K562 (cell line): ENCODE measurements at regions not wholly inside any gene's neighbourhood (a gene's known extent, or its start where the extent isn't known, plus 50 kb on each side); places are given as distances from the start of the nearest gene placed in this dataset.

ENCODE experiments used
- ATAC-seq: fragments of 200-7000 bp; cut with Tn5 transposase; 3 replicates; pipeline ENCODE4 v1.9.1; 2020; ENCODE audit warnings: moderate library complexity
- BruUV-seq: library from RNA; stranded (reverse); fragments of 400-500 nt; replicated peaks from 2 replicates; lab custom pipeline; 2021; lab: Mats Ljungman, UMichigan
- CTCF ChIA-PET: fragments of 300-600 bp; formaldehyde crosslinking; extraction: SDS; loops from one replicate; lab custom pipeline; 2021; ENCODE audit warnings: low intra/inter-chr PET ratio; lab: Yijun Ruan, JAX
- POLR2A ChIA-PET: fragments of 300-600, 350-650 bp; sonication (Branson Sonifier 250); formaldehyde crosslinking; extraction: SDS; loops from one replicate; lab custom pipeline; 2021; ENCODE audit warnings: antibody characterized with exemption, inconsistent platforms; lab: Yijun Ruan, JAX
- DNase-seq, 4 experiments: peaks; one replicate each; pipeline versions ENCODE4 v3.0.0 to v3.0.0-alpha.2; 2011 to 2018; ENCODE audit warnings: low spot score in 3 of 4, mixed read lengths in 3 of 4; ENCODE audit errors: extremely low read depth in 1 of 4
- FAIRE-seq: peaks from 2 replicates; lab custom pipeline; 2011; peaks lifted over from hg19 to GRCh38; lab: Jason Lieb, UNC
- H2AFZ ChIP-seq: 2 replicates; pipeline ENCODE4 v1.6.0; 2011; ENCODE audit warnings: low read depth, low read length, control low read depth, inconsistent platforms
- H3K27ac ChIP-seq: fragments of 200-600 bp; 3 replicates; pipeline ENCODE4 v1.8.0; 2011; ENCODE audit warnings: low read depth, mild to moderate bottlenecking, control low read depth, inconsistent platforms, low read length, moderate library complexity, mixed read lengths; ENCODE audit errors: extremely low read depth
- H3K27me3 ChIP-seq, 2 experiments: fragments of 300-600 bp in 1 of 2; 2 replicates in 1 of 2; 3 replicates in 1 of 2; pipeline versions ENCODE4 v1.6.0 to v1.8.0; 2011; ENCODE audit warnings: inconsistent platforms in 2 of 2, low read length in 2 of 2, mild to moderate bottlenecking in 1 of 2, mixed read lengths in 1 of 2, moderate library complexity in 1 of 2; ENCODE audit not compliant: control insufficient read depth in 2 of 2, insufficient read depth in 2 of 2
- H3K36me3 ChIP-seq: fragments of 300-600 bp; 3 replicates; pipeline ENCODE4 v1.8.0; 2011; ENCODE audit warnings: mild to moderate bottlenecking, low read length, inconsistent platforms; ENCODE audit not compliant: control insufficient read depth, insufficient read depth
- H3K4me1 ChIP-seq, 2 experiments: fragments of 200-600 bp in 1 of 2; replicated peaks in 1 of 2; 2 replicates in 1 of 2; 3 replicates in 1 of 2; pipeline versions ENCODE4 v1.5.1 to v1.8.0; 2011; ENCODE audit warnings: inconsistent platforms in 2 of 2, low read length in 2 of 2, mild to moderate bottlenecking in 1 of 2, mixed read lengths in 1 of 2, moderate library complexity in 1 of 2; ENCODE audit not compliant: control insufficient read depth in 2 of 2, insufficient read depth in 2 of 2
- H3K4me2 ChIP-seq: 2 replicates; pipeline ENCODE4 v1.6.1; 2011; ENCODE audit warnings: low read length, control low read depth, inconsistent platforms, mixed read lengths; ENCODE audit not compliant: insufficient read depth
- H3K4me3 ChIP-seq: fragments of 200-600 bp; sonication (generic), shearing (Covaris generic); 2 replicates; pipeline ENCODE4 v1.5.1; 2016; ENCODE audit warnings: control low read depth, inconsistent platforms
- H3K79me2 ChIP-seq: fragments of 200-600 bp; 3 replicates; pipeline ENCODE4 v1.8.0; 2011; ENCODE audit warnings: low read length, inconsistent platforms; ENCODE audit not compliant: control insufficient read depth, insufficient read depth
- H3K9ac ChIP-seq, 2 experiments: 2 replicates each; pipeline versions ENCODE4 v1.6.0 to v1.6.1; 2011; ENCODE audit warnings: low read depth in 2 of 2, low read length in 2 of 2, control low read depth in 1 of 2, inconsistent platforms in 1 of 2, mild to moderate bottlenecking in 1 of 2, mixed read lengths in 1 of 2; ENCODE audit not compliant: insufficient read depth in 1 of 2
- H3K9me1 ChIP-seq: one replicate; pipeline ENCODE4 v1.6.0; 2011; ENCODE audit warnings: inconsistent platforms, mild to moderate bottlenecking, low read length, moderate library complexity; ENCODE audit not compliant: control insufficient read depth, insufficient read depth
- H3K9me3 ChIP-seq: replicated peaks from 2 replicates; pipeline ENCODE4 v1.5.1; 2011; ENCODE audit warnings: low read depth, low read length, inconsistent platforms; ENCODE audit not compliant: control insufficient read depth, insufficient read depth
- H4K20me1 ChIP-seq: replicated peaks from 2 replicates; pipeline ENCODE4 v1.6.1; 2011; ENCODE audit warnings: low read length, inconsistent platforms, mixed read lengths; ENCODE audit not compliant: control insufficient read depth, insufficient read depth
- CBX3 ChIP-seq, 2 experiments: IDR thresholded peaks; 1 replicate in 1 of 2; 2 replicates in 1 of 2; pipeline ENCODE4 v1.6.1; 2012; ENCODE audit warnings: inconsistent platforms in 2 of 2, low read length in 2 of 2, borderline replicate concordance in 1 of 2, control low read depth in 1 of 2
- FOSL1 ChIP-seq: fragments of 200-800 bp; sonication (Bioruptor generic); conservative IDR thresholded peaks from 2 replicates; pipeline ENCODE4 v1.6.1; 2016; ENCODE audit warnings: missing genetic modification characterization, missing compliant biosample characterization
- HIVEP1 ChIP-seq: fragments of 250-450 bp; sonication (Bioruptor Pico); IDR thresholded peaks from 2 replicates; pipeline ENCODE4 v1.4.0; 2020; ENCODE audit warnings: mild to moderate bottlenecking
- MIER1 ChIP-seq: fragments of 450-650 bp; IDR thresholded peaks from 2 replicates; pipeline ENCODE4 v1.6.1; 2016; ENCODE audit warnings: antibody characterized with exemption, mild to moderate bottlenecking, low read depth
- NFIC ChIP-seq: fragments of 450-650 bp; IDR thresholded peaks from 2 replicates; pipeline ENCODE4 v1.6.1; 2017; ENCODE audit warnings: mild to moderate bottlenecking, inconsistent platforms
- NFIX ChIP-seq: fragments of 250-450 bp; sonication (Bioruptor Pico); IDR thresholded peaks from 2 replicates; pipeline ENCODE4 v1.4.0; 2020; ENCODE audit warnings: low read depth, mild to moderate bottlenecking, moderate library complexity
- NONO ChIP-seq, 2 experiments: fragments of 200-400 bp in 1 of 2; fragments of 450-650 bp in 1 of 2; formaldehyde crosslinking in 1 of 2; IDR thresholded peaks; 2 replicates each; pipeline ENCODE4 v1.6.1; 2017; ENCODE audit warnings: low read depth in 2 of 2, mild to moderate bottlenecking in 2 of 2, moderate library complexity in 2 of 2, low read length in 1 of 2
- RBM34 ChIP-seq: fragments of 200-400 bp; formaldehyde crosslinking; IDR thresholded peaks from 2 replicates; pipeline ENCODE4 v1.6.1; 2018; ENCODE audit warnings: low read length, borderline replicate concordance; ENCODE audit not compliant: insufficient read depth
- ZBTB17 ChIP-seq: fragments of 450-650 bp; formaldehyde crosslinking; IDR thresholded peaks from 2 replicates; pipeline ENCODE4 v1.4.0; 2020; ENCODE audit warnings: mild to moderate bottlenecking
- ZNF133 ChIP-seq: fragments of 250-450 bp; sonication (Bioruptor Pico); IDR thresholded peaks from 2 replicates; pipeline ENCODE4 v1.4.0; 2020; ENCODE audit warnings: mild to moderate bottlenecking
- ZNF551 ChIP-seq: fragments of 250-450 bp; sonication (Bioruptor Pico); IDR thresholded peaks from 2 replicates; pipeline ENCODE4 v1.5.0; 2021; ENCODE audit warnings: mild to moderate bottlenecking, moderate library complexity
- ZNF740 ChIP-seq, 3 experiments: fragments of 200-800 bp in 1 of 3; sonication (Bioruptor generic) in 1 of 3; sonication (generic) in 1 of 3; formaldehyde crosslinking in 1 of 3; IDR thresholded peaks; 2 replicates each; pipeline versions ENCODE4 v1.6.1 to v1.8.0; 2016 to 2022; ENCODE audit warnings: mild to moderate bottlenecking in 2 of 3, missing compliant biosample characterization in 2 of 3, missing genetic modification characterization in 2 of 3, missing genetic modification reagents in 1 of 3
- WGBS: fragments of 100-300 bp; shearing (Covaris generic); methylation state at CpG from one replicate; pipeline ENCODE4 v1.1.6; 2016; ENCODE audit warnings: low coverage, mixed read lengths; ENCODE audit not compliant: insufficient coverage; ENCODE audit errors: missing lambda C conversion rate; 5-methylcytosine and 5-hydroxymethylcytosine counted together
- in situ Hi-C: fragments of 300-500 bp; cut with MboI; formaldehyde crosslinking; loops from 4 replicates; pipeline ENCODE4 v1.15.0; 2018; ENCODE audit warnings: inconsistent platforms, mixed read lengths
- intact Hi-C: fragments of 100-400 bp; cut with micrococcal nuclease; formaldehyde crosslinking; loops from 2 replicates; pipeline ENCODE4 v1.14.2; 2022
- TF ChIP-seq, protein P1 (sequence below): fragments of 450-650 bp; IDR thresholded peaks from 2 replicates; pipeline ENCODE4 v1.6.1; 2016; ENCODE audit warnings: antibody characterized with exemption
- TF ChIP-seq, protein P2 (sequence below): fragments of 450-650 bp; IDR thresholded peaks from 2 replicates; pipeline ENCODE4 v1.6.1; 2016; ENCODE audit warnings: mild to moderate bottlenecking
- TF ChIP-seq, protein P3 (sequence below), 2 experiments: fragments of 450-650 bp; conservative IDR thresholded peaks; 2 replicates each; pipeline ENCODE4 v1.6.1; 2017; ENCODE audit warnings: mild to moderate bottlenecking in 2 of 2, moderate library complexity in 2 of 2

DNA sequence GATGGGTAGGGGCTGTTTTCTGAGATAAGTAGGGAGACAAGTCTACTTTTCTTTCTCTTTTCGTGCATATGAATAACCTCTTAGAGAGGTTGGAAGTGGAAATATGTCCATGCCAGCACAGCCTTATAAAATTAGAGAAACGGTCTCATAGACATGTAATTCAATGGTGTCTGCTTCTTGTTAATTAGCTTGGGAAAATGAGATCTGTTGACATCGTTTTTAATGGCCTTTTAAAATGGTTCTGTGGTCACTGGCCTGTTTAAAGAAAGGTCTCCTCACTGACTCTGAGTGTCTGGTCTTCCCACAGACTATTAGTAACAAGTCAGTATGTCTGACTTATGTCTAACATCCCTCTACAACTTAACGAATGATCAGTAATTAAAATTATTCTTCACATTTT lies 487.1 kb downstream of the SLITRK6 start (continued):
- TF ChIP-seq, protein P1, sequence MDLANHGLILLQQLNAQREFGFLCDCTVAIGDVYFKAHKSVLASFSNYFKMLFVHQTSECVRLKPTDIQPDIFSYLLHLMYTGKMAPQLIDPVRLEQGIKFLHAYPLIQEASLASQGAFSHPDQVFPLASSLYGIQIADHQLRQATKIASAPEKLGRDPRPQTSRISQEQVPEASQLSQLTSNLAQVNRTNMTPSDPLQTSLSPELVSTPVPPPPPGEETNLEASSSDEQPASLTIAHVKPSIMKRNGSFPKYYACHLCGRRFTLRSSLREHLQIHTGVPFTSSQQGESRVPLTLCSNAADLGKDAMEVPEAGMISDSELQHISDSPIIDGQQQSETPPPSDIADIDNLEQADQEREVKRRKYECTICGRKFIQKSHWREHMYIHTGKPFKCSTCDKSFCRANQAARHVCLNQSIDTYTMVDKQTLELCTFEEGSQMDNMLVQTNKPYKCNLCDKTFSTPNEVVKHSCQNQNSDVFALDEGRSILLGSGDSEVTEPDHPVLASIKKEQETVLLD: no peak
- TF ChIP-seq ZNF740 (CRISPR knock-in tag; IDR thresholded peaks at IDR 0.05): no peak
- no peak for TF ChIP-seq ZNF740 (tag; IDR thresholded peaks at IDR 0.05)

GRCh38 chr13:85303630-85304029 lies 495.6 kb downstream of the SLITRK6 start:
- in situ Hi-C loops (no loop called here), intact Hi-C loops (no loop called here)
- Histone ChIP-seq H3K4me1 (no peaks in the 10 kb centered on the region), H3K27ac (no peak overlapping the region), H3K27me3 (no peaks in the 10 kb centered on the region), H4K20me1 (no peaks in the 10 kb centered on the region), H3K9ac (no peak overlapping the region), H3K36me3 (no peaks in the 10 kb centered on the region), H3K9me1 (no peaks in the 10 kb centered on the region), H3K4me2 (no peak overlapping the region), H3K9me3 (no peaks in the 10 kb centered on the region), H3K79me2 (no peaks in the 10 kb centered on the region), H2AFZ (no peak overlapping the region), H3K4me3 (no peak overlapping the region)
- 0% methylated on average over 4 of the region's 4 CpGs for WGBS
- FAIRE-seq (no peak), ATAC-seq (no peak), DNase-seq (no peak)
- no TSS peak for BruUV-seq
- ChIA-PET POLR2A (no interaction called here), CTCF (no interaction called here)
- TF ChIP-seq NONO (IDR thresholded peaks at IDR 0.05; ENCODE audit: low read depth in 2 of 2, low read length in 1 of 2): no peak
- TF ChIP-seq CBX3 (IDR thresholded peaks at IDR 0.05; ENCODE audit: borderline replicate concordance in 1 of 2, low read length in 2 of 2): no peak
- no peak for TF ChIP-seq MIER1
- TF ChIP-seq, protein P2, sequence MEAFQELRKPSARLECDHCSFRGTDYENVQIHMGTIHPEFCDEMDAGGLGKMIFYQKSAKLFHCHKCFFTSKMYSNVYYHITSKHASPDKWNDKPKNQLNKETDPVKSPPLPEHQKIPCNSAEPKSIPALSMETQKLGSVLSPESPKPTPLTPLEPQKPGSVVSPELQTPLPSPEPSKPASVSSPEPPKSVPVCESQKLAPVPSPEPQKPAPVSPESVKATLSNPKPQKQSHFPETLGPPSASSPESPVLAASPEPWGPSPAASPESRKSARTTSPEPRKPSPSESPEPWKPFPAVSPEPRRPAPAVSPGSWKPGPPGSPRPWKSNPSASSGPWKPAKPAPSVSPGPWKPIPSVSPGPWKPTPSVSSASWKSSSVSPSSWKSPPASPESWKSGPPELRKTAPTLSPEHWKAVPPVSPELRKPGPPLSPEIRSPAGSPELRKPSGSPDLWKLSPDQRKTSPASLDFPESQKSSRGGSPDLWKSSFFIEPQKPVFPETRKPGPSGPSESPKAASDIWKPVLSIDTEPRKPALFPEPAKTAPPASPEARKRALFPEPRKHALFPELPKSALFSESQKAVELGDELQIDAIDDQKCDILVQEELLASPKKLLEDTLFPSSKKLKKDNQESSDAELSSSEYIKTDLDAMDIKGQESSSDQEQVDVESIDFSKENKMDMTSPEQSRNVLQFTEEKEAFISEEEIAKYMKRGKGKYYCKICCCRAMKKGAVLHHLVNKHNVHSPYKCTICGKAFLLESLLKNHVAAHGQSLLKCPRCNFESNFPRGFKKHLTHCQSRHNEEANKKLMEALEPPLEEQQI: no peak
- TF ChIP-seq ZNF133 (CRISPR knock-in tag): no peak
- TF ChIP-seq ZNF551 (CRISPR knock-in tag): no peak
- TF ChIP-seq ZBTB17 (CRISPR knock-in tag): no peak
- TF ChIP-seq, protein P3, sequence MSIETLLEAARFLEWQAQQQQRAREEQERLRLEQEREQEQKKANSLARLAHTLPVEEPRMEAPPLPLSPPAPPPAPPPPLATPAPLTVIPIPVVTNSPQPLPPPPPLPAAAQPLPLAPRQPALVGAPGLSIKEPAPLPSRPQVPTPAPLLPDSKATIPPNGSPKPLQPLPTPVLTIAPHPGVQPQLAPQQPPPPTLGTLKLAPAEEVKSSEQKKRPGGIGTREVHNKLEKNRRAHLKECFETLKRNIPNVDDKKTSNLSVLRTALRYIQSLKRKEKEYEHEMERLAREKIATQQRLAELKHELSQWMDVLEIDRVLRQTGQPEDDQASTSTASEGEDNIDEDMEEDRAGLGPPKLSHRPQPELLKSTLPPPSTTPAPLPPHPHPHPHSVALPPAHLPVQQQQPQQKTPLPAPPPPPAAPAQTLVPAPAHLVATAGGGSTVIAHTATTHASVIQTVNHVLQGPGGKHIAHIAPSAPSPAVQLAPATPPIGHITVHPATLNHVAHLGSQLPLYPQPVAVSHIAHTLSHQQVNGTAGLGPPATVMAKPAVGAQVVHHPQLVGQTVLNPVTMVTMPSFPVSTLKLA (conservative IDR thresholded peaks at IDR 0.05): no peak
- no peak for TF ChIP-seq RBM34
- TF ChIP-seq NFIX: no peak
- TF ChIP-seq NFIC: no peak
- no peak for TF ChIP-seq FOSL1 (tag)
- TF ChIP-seq HIVEP1 (CRISPR knock-in tag): no peak
